ENCODE measurements at regions not wholly inside any gene's neighbourhood (a gene's known extent, or its start where the extent isn't known, plus 50 kb on each side); places are given as distances from the start of the nearest gene placed in this dataset.

- TF ChIP-seq ETV6 (conservative IDR thresholded peaks at IDR 0.05 in 1 of 2, IDR thresholded peaks at IDR 0.05 in 1 of 2; ENCODE audit: borderline replicate concordance in 1 of 2, low read depth in 1 of 2), result no peak
Observed at GRCh38 chr1:76727520-76727919, 139.8 kb upstream of the ST6GALNAC5 start (continued).

GRCh38 chr1:76729142-76729541 lies 138.1 kb upstream of the ST6GALNAC5 start:
- H3K36me3 ChIP-seq (ENCODE audit: control insufficient read depth in 2 of 2, insufficient read depth in 2 of 2, low read length in 1 of 2), result no peaks in the 10 kb centered on the region
- H3K9ac ChIP-seq (ENCODE audit: control insufficient read depth, insufficient read depth, low read length), result no peak overlapping the region
- no peak overlapping the region for H2AFZ ChIP-seq (ENCODE audit: control insufficient read depth, low read depth, low read length)
- FAIRE-seq (no peak), ATAC-seq (no peak), DNase-seq (ENCODE audit: low read depth, low spot score) (no peak)
- H3K4me2 ChIP-seq (ENCODE audit: control insufficient read depth, insufficient read depth), result no peak overlapping the region
- H3K4me3 ChIP-seq, result no peak overlapping the region
- no peaks in the 10 kb centered on the region for H3K79me2 ChIP-seq (ENCODE audit: control insufficient read depth, insufficient read depth, low read length)
- BruUV-seq (replicated peaks), result no TSS peak
- H3K27me3 ChIP-seq (replicated peaks in 1 of 2; ENCODE audit: control insufficient read depth in 2 of 2, insufficient read depth in 2 of 2, low read length in 1 of 2), result no peaks in the 10 kb centered on the region; a peak in 2 of 4 replicates
- WGBS (ENCODE audit: insufficient coverage, insufficient replicate concordance, low lambda C conversion rate, missing lambda C conversion rate), result 18% methylated on average over 3 of the region's 3 CpGs
- H3K4me1 ChIP-seq (ENCODE audit: control insufficient read depth, insufficient read depth, low read length), result no peaks in the 10 kb centered on the region
- H3K27ac ChIP-seq (ENCODE audit: control insufficient read depth, insufficient read depth), result no peak overlapping the region
- H3K9me3 ChIP-seq (replicated peaks; ENCODE audit: control insufficient read depth, insufficient read depth, low read length), result no peaks in the 10 kb centered on the region
- no peak for TF ChIP-seq POLR2A (IDR thresholded peaks at IDR 0.05; ENCODE audit: low read depth, low read length)
- no peak for TF ChIP-seq ZNF622 (IDR thresholded peaks at IDR 0.05)
- no peak for TF ChIP-seq CBX5 (IDR thresholded peaks at IDR 0.05; ENCODE audit: low read depth)
- TF ChIP-seq WRNIP1 (IDR thresholded peaks at IDR 0.05; ENCODE audit: borderline replicate concordance, low read depth, low read length), result no peak
- no peak for TF ChIP-seq TCF12 (IDR thresholded peaks at IDR 0.05; ENCODE audit: low read depth, low read length)
- no peak for TF ChIP-seq ZNF592 (IDR thresholded peaks at IDR 0.05)
- TF ChIP-seq ZNF274 (IDR thresholded peaks at IDR 0.05; ENCODE audit: insufficient read depth, insufficient read length), result no peak
- no peak for TF ChIP-seq ZBED1 (IDR thresholded peaks at IDR 0.05; ENCODE audit: borderline replicate concordance)
- TF ChIP-seq MTA2 (IDR thresholded peaks at IDR 0.05; ENCODE audit: low read depth), result no peak
- TF ChIP-seq RAD21 (IDR thresholded peaks at IDR 0.05; ENCODE audit: insufficient read depth, low read depth, low read length), result no peak
- POLR2A ChIA-PET, result no interaction called here
- CTCF ChIA-PET, result interaction anchor here (0.6 kb wide), 1 partner anchor 804 kb away, joined by 3 read pairs; no protein-coding TSS in a partner anchor
- H4K20me1 ChIP-seq (ENCODE audit: control insufficient read depth, insufficient read depth), result no peaks in the 10 kb centered on the region
- in situ Hi-C loops (cut with MboI), result no loop called here
- intact Hi-C loops (cut with micrococcal nuclease; ENCODE audit: unreplicated experiment), result no loop called here
- RAD21 ChIA-PET (ENCODE audit: unreplicated experiment), result no interaction called here
- SMC1A ChIA-PET (ENCODE audit: uncharacterized antibody, unreplicated experiment), result interaction anchor here (0.8 kb wide), 1 partner anchor 9 kb away, joined by 3 read pairs; no protein-coding TSS in a partner anchor

Data from GM12878 (cell line).